ENCODE measurements at regions not wholly inside any gene's neighbourhood (a gene's known extent, or its start where the extent isn't known, plus 50 kb on each side); places are given as distances from the start of the nearest gene placed in this dataset.

DNA sequence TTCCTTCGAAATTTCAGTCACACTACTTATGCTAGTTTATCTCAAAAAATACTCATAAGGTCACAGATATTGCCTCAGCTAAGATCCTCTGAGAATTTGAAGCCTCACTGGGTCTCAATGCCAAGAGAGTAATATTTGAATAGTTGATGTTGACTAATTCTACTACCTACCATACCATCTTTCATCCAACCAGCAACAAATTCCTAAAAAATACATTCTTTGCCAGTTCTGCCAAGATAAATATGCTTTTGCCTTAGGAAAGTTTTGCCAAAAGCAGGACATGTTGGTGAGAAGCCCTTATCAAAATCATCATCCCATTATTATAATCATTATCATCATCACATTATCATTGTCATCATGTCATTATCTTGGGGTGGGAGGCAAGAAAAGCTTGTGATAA lies 544.6 kb upstream of the ZEB2 start:
- Mint-ChIP-seq H3K4me3 (no peak overlapping the region), H3K4me1 (no peaks in the 10 kb centered on the region), H3K27ac (no peak overlapping the region), H3K27me3 (no peaks in the 10 kb centered on the region), H3K9me3 (no peaks in the 10 kb centered on the region), H3K36me3 (ENCODE audit: low read depth) (no peaks in the 10 kb centered on the region)
- DNase-seq: no peak
- no peak for ATAC-seq

DNA sequence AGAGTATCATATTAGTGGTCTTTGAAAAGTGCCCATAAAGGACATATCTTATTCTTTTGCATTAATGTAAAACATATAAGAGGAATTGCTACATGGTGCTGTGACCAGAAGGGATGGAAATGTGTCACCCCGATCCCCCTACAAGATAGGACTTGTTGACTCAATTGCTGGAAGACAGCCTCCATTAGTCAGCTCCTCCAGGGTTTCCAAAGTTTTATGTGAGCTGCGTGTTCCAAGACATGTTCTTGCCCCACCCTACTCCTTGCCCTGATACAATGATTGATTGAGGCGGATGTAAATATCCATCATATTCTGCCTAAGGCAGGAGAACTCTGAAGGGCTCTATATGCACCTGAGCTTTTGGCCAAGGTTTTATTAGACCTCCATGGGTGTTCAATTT lies 541.0 kb upstream of the ZEB2 start:
- no peaks in the 10 kb centered on the region for H3K36me3 Mint-ChIP-seq (ENCODE audit: low read depth)
- H3K27me3 Mint-ChIP-seq: no peaks in the 10 kb centered on the region
- H3K4me1 Mint-ChIP-seq: no peaks in the 10 kb centered on the region
- ATAC-seq (no peak), DNase-seq (no peak)
- no peak overlapping the region for H3K4me3 Mint-ChIP-seq
- H3K9me3 Mint-ChIP-seq: peaks cover 4% of the 10 kb centered on the region
- no peak overlapping the region for H3K27ac Mint-ChIP-seq

DNA sequence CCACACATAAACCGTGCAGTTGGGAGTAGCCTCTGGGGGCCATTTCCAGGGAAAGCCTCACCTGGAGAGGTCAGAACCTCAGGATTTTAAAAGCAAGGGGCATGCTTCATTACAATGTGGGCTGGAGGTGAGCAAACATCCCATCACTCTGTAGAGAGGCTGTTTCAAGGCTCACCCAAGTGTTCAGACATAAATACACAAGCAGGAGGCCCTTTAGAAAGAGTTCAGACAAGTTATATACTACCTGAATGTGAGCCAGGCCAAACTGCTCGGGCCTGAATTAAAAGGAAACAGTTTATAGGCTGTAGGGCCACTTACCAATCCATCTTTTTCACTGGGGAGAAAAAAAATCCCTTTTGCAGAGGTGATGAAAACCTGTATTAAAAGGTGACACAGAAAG lies 540.0 kb upstream of the ZEB2 start:
- Mint-ChIP-seq H3K4me1 (no peaks in the 10 kb centered on the region), H3K27me3 (no peaks in the 10 kb centered on the region), H3K9me3 (peaks cover 4% of the 10 kb centered on the region), H3K4me3 (no peak overlapping the region), H3K36me3 (ENCODE audit: low read depth) (no peaks in the 10 kb centered on the region), H3K27ac (no peak overlapping the region)
- ATAC-seq: no peak
- no peak for DNase-seq

DNA sequence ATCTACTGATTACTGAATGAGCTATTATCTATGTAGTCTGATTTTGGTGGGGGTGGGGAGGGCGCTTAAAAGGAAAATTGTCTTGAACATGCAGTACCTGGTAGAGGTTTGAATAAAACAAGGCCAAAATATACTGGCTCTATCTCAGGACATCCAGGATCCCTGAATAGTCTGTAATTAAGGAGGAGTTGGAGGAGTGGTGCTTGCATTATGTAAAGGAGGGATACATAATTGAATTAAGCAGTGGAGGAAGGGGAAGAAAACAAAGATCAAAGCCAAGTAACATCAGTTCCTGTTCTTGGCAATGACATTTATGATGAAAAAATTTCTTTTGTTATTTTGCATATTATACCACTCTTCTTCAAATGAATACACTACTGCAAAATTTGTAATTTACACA lies 539.4 kb upstream of the ZEB2 start:
- no peak overlapping the region for H3K27ac Mint-ChIP-seq
- no peak for DNase-seq
- ATAC-seq: no peak
- H3K4me3 Mint-ChIP-seq: no peak overlapping the region
- H3K4me1 Mint-ChIP-seq: no peaks in the 10 kb centered on the region
- H3K9me3 Mint-ChIP-seq: peaks cover 4% of the 10 kb centered on the region
- H3K36me3 Mint-ChIP-seq (ENCODE audit: low read depth): no peaks in the 10 kb centered on the region
- no peaks in the 10 kb centered on the region for H3K27me3 Mint-ChIP-seq

DNA sequence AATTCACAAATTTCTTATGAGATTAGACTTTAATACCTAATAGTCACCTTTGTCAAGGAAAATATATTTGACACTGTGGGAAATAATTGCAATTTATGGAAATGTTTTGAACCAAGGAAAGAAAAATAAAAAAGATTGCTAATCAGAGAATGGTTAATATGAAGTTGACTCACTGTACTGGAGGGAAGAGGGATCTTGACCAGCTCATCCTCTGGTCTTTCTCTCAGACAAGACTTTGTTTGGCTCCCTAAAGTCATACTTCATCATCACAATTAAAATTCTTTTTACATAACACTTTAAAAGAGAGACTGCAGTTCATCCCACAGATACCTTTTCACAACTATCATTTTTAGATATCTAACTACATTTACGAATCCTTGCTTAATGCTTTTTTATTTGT lies 538.5 kb upstream of the ZEB2 start:
- no peak overlapping the region for H3K4me3 Mint-ChIP-seq
- H3K27me3 Mint-ChIP-seq: no peaks in the 10 kb centered on the region
- peaks cover 4% of the 10 kb centered on the region for H3K9me3 Mint-ChIP-seq
- no peak overlapping the region for H3K27ac Mint-ChIP-seq
- DNase-seq (no peak), ATAC-seq (no peak)
- no peaks in the 10 kb centered on the region for H3K4me1 Mint-ChIP-seq
- H3K36me3 Mint-ChIP-seq (ENCODE audit: low read depth): no peaks in the 10 kb centered on the region

DNA sequence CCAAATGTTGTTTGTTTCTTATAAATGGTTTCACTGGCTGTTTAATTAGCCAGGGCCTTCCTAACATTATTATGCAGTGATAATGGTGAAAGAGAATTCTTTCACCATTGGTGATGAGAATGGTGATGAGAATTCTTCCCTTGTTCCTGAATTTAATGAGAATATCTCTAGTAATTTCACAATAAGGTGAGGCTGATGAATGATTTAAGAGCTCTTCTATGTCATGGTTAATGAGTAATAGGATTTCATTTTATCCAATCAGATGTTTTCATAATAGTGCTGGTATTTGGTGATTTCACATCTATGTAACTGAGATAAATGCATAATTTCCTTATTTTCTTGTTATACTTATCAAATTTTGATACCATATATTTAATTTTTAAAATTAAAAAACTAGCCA lies 535.7 kb upstream of the ZEB2 start:
- no peak for ATAC-seq
- no peak overlapping the region for H3K4me3 Mint-ChIP-seq

DNA sequence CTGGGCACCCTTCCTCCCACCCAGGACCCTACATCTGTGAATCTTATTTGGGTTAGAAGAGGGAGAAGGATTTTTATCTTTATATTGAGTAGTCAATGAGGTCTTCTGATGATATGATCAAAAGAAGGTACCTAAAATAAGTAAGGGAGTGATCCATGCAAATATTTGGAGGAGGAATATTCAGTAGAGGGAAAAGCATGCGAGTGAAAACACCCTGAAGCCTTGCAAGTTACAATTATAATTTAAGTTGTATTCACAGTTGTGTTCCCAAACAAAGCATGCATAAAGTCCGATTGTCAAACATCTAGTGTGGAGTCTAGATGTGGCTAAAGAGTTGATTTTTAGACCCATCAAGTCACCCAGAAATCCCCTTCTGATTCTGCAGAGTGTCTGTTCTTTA lies 530.2 kb upstream of the ZEB2 start:
- Mint-ChIP-seq H3K36me3 (ENCODE audit: low read depth) (no peaks in the 10 kb centered on the region), H3K4me1 (no peaks in the 10 kb centered on the region), H3K4me3 (no peak overlapping the region), H3K9me3 (no peaks in the 10 kb centered on the region), H3K27ac (no peak overlapping the region), H3K27me3 (peaks cover 2% of the 10 kb centered on the region)
- ATAC-seq (no peak), DNase-seq (no peak)

More for the DNA sequence above, 535.7 kb upstream of the ZEB2 start:
- peaks cover 4% of the 10 kb centered on the region for H3K9me3 Mint-ChIP-seq
- no peak for DNase-seq
- H3K27me3 Mint-ChIP-seq: no peaks in the 10 kb centered on the region
- no peaks in the 10 kb centered on the region for H3K4me1 Mint-ChIP-seq
- H3K27ac Mint-ChIP-seq: no peak overlapping the region
- no peaks in the 10 kb centered on the region for H3K36me3 Mint-ChIP-seq (ENCODE audit: low read depth)

DNA sequence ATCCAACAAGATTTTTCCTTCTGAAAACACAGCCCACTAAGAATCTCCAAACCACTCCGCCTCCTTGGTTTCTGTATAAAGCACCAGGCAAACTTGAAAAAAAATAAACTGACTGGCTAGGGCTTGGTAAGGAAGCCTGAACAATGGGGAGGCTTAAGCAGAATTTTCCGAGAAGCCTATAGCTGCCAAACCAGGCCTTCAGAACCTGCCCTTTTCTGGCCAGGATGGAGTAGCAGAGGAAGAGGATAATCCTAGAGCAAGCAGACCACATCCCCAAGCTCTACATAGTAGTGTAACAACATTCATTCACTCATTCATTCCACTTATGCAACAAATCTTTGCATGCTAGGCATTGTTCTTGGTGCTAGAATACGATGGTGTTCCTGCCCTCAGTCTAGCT lies 529.6 kb upstream of the ZEB2 start:
- peaks cover 2% of the 10 kb centered on the region for H3K27me3 Mint-ChIP-seq
- ATAC-seq: no peak
- H3K36me3 Mint-ChIP-seq (ENCODE audit: low read depth): no peaks in the 10 kb centered on the region
- no peak overlapping the region for H3K27ac Mint-ChIP-seq
- H3K9me3 Mint-ChIP-seq: no peaks in the 10 kb centered on the region
- no peaks in the 10 kb centered on the region for H3K4me1 Mint-ChIP-seq
- no peak for DNase-seq
- H3K4me3 Mint-ChIP-seq: no peak overlapping the region

DNA sequence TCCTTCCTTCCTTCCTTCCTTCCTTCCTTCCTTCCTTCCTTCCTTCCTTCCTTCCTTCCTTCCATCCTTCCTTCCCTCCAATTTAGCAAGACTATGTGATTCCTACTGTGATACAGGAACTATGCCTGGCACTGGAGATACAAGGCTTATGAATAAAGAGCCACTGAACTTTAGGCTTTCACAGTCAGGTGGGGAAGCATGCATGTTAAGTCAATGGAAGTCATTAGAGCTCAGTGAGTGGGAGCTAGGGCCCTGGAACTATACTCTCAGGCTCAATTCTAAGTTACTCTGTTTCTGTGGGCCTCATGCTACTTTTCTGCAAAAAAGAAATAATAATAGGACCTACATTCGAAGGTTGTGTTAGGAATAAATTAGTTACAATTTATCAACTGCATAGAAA lies 527.6 kb upstream of the ZEB2 start:
- ATAC-seq: no peak
- Mint-ChIP-seq H3K36me3 (ENCODE audit: low read depth) (no peaks in the 10 kb centered on the region), H3K27me3 (peaks cover 2% of the 10 kb centered on the region), H3K9me3 (no peaks in the 10 kb centered on the region), H3K27ac (no peak overlapping the region), H3K4me1 (no peaks in the 10 kb centered on the region), H3K4me3 (no peak overlapping the region)
- no peak for DNase-seq

DNA sequence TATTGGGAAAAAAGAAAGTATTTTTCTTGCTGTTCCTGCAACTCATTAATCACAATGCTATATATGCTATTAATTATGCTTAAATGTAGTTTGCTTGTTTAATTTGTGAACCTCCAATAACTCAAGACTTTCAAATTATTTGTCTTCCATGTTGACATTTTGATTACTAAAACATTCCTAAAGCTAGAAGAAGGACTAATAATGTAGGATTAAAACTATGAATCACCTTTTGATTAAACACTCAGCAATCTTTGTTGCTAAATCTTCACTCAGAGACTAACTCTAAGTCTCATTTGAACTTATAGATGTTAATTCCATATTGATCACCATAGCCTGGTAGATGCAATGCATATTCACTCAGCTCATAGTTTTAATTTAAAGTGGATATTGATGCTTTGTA lies 524.6 kb upstream of the ZEB2 start:
- Mint-ChIP-seq H3K4me3 (no peak overlapping the region), H3K4me1 (no peaks in the 10 kb centered on the region), H3K27ac (no peak overlapping the region), H3K36me3 (ENCODE audit: low read depth) (no peaks in the 10 kb centered on the region), H3K27me3 (peaks cover 2% of the 10 kb centered on the region), H3K9me3 (no peaks in the 10 kb centered on the region)
- no peak for DNase-seq
- ATAC-seq: no peak

DNA sequence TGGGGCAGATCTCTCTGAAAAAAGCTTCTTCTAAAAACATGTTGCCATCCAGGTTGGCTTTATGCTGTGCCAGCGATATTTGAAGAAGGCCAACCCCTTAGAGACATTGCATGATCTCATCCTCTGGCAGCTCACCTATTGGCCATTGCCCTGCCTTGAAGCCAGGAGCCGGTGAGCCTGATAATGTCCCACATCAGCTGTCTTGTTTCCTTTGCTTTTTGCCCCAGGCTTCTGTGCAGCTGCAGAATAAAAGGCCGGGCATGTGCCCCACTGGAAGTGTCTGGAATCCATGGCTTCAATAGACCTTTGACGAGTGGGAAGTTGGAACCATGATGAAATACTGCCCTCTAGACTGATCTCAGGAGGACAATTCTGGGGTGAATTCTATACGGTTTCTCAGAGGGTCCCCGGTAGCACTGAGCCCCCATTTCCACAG lies 523.5 kb upstream of the ZEB2 start:
- Mint-ChIP-seq H3K27ac (no peak overlapping the region), H3K4me3 (no peak overlapping the region), H3K4me1 (no peaks in the 10 kb centered on the region), H3K27me3 (peaks cover 2% of the 10 kb centered on the region), H3K36me3 (ENCODE audit: low read depth) (no peaks in the 10 kb centered on the region), H3K9me3 (no peaks in the 10 kb centered on the region)
- no peak for ATAC-seq
- no peak for DNase-seq

DNA sequence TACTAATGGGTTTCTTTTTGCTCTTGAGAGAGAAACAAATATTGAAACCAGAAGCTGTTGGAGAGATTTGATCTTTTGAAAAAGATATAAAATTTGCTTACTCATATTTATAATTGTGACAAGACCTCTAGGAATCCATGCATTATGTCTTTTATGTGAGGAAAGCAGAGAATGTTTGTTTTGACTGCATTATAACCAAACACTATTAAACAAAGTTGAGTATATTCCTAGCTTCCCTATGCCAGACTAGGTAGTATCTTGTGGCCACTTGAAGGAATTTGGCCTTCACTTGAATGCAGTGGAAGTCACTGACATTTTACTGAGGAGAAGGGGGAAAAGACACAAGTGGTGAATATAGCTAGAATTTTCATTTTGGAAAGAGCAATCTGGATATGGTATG lies 521.8 kb upstream of the ZEB2 start:
- Mint-ChIP-seq H3K27me3 (peaks cover 2% of the 10 kb centered on the region), H3K4me1 (no peaks in the 10 kb centered on the region), H3K9me3 (no peaks in the 10 kb centered on the region), H3K36me3 (ENCODE audit: low read depth) (no peaks in the 10 kb centered on the region), H3K27ac (no peak overlapping the region), H3K4me3 (no peak overlapping the region)
- DNase-seq: no peak
- no peak for ATAC-seq

DNA sequence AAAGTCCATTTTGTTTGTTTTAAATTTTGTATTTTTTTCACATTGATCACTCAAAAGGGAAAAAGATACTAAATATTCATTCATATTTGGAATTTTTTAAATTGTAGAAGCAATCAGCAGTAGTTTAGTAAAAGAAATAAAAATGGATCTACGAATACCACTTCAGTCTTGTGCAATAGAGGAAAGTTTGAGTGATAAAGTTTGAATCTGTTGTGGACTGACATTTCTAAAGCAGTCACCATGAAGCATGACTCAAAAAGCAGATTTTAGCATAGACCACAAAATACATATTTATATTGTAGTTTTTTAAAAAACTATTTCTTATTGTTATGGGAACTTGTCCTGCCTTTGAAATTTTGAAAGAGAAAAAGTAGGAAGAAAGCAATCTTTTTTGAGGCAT lies 520.5 kb upstream of the ZEB2 start:
- Mint-ChIP-seq H3K4me3 (no peak overlapping the region), H3K27ac (no peak overlapping the region), H3K36me3 (ENCODE audit: low read depth) (no peaks in the 10 kb centered on the region), H3K27me3 (peaks cover 2% of the 10 kb centered on the region), H3K4me1 (no peaks in the 10 kb centered on the region), H3K9me3 (no peaks in the 10 kb centered on the region)
- no peak for DNase-seq
- ATAC-seq: no peak

DNA sequence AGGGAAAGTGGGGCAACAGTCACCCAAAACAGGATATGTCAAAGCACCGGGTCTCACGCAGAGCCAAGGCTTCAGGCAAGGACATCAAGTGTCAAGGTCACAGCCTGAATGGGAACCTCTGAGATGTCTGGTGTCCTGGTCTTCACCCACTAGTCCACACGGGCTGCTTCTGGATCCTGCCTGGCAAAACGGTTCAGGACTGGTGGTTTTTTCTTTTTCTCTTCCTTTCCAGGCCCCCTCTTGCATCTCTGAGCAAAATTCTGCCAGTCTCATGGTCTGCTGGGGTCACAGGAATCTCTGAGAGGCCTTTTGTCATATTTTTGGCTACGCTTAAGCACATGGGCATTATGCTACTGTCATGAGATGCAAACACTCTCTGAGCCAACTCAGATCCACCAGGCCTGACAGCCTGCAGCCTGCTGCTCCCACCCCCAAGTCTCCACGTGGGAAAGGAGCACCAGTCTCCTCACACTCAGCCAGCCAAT lies 518.2 kb upstream of the ZEB2 start:
- DNase-seq: no peak
- no peak for ATAC-seq

DNA sequence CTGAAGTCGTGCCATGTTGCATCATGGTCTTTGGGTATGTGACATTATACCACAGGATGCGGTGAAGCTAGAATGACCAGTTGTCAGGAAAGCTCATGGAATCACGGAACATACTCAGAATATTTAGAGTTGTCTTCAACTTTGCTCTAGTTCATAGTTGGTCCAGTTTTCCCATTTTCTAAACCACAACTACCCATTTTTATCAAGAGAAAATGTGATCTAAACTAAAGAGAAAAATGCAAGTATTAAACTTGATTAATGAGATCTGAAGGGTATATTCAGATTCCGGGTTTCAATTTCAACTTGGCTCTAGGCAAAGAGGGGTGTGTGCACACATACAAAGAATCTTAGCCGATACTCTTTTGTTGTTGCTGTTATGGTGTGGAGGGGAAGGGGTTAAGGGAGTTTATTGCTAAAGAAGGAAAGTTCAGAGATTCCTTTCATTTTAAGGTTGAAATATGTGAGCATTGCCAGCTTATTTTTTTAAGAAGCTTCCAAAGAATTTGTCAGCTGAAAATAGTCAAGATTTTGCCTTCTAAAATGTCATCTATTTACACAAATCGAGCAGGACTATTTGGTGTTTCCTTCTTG lies 516.6 kb upstream of the ZEB2 start:
- H3K4me3 Mint-ChIP-seq: no peak overlapping the region
- no peaks in the 10 kb centered on the region for H3K9me3 Mint-ChIP-seq
- no peaks in the 10 kb centered on the region for H3K36me3 Mint-ChIP-seq (ENCODE audit: low read depth)
- no peak overlapping the region for H3K27ac Mint-ChIP-seq
- ATAC-seq: no peak
- no peaks in the 10 kb centered on the region for H3K4me1 Mint-ChIP-seq
- DNase-seq: no peak
- no peaks in the 10 kb centered on the region for H3K27me3 Mint-ChIP-seq

More for the DNA sequence above, 518.2 kb upstream of the ZEB2 start:
- H3K27ac Mint-ChIP-seq: no peak overlapping the region
- H3K4me1 Mint-ChIP-seq: no peaks in the 10 kb centered on the region
- H3K36me3 Mint-ChIP-seq (ENCODE audit: low read depth): no peaks in the 10 kb centered on the region
- no peaks in the 10 kb centered on the region for H3K9me3 Mint-ChIP-seq
- no peaks in the 10 kb centered on the region for H3K27me3 Mint-ChIP-seq
- no peak overlapping the region for H3K4me3 Mint-ChIP-seq

DNA sequence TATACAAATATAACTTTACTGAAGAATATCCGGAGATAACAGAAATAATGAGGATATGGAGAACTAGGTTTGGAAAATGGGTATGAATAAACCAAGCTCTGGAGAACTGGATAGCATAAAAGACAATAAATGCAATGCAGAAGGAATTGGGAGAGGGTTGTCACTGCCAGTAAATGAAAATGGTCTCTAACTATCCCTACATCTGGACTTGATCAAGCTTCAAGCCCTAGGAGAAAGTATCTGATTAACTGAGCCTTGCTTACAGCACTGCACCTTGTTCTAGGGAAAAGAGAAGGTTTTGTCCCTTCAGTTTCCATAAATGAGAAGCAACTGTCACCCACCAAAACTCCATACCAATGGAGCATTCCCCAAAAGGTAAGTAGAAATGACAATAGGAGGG lies 514.6 kb upstream of the ZEB2 start:
- Mint-ChIP-seq H3K9me3 (no peaks in the 10 kb centered on the region), H3K27me3 (no peaks in the 10 kb centered on the region), H3K4me1 (no peaks in the 10 kb centered on the region), H3K36me3 (ENCODE audit: low read depth) (no peaks in the 10 kb centered on the region), H3K27ac (no peak overlapping the region), H3K4me3 (no peak overlapping the region)
- ATAC-seq (no peak), DNase-seq (no peak)
